H1 (cell line): ENCODE measurements at regions not wholly inside any gene's neighbourhood (a gene's known extent, or its start where the extent isn't known, plus 50 kb on each side); places are given as distances from the start of the nearest gene placed in this dataset.

Source experiments
- CTCF ChIA-PET: fragments of 300-600 bp; sonication (Branson Sonifier 250); formaldehyde crosslinking; loops from one replicate; lab custom pipeline; 2021; ENCODE audit not compliant: partially characterized antibody; lab: Charles Lee
- POLR2A ChIA-PET: fragments of 300-600 bp; sonication (Branson Sonifier 250); formaldehyde crosslinking; loops from one replicate; lab custom pipeline; 2021; ENCODE audit warnings: inconsistent platforms; ENCODE audit not compliant: partially characterized antibody; lab: Charles Lee
- DNase-seq, 2 experiments: peaks; one replicate each; pipeline versions ENCODE4 v3.0.0 to v3.0.0-alpha.2; 2010 to 2022; ENCODE audit warnings: low spot score in 2 of 2, low read depth in 1 of 2, mixed read lengths in 1 of 2
- FAIRE-seq: peaks from 2 replicates; lab custom pipeline; 2011; peaks lifted over from hg19 to GRCh38; lab: Jason Lieb, UNC
- H2AFZ ChIP-seq: 2 replicates; pipeline ENCODE4 v1.8.1; 2012; ENCODE audit warnings: low read length, inconsistent platforms
- H2AK5ac ChIP-seq: 2 replicates; pipeline ENCODE4 v1.6.1; 2013; ENCODE audit warnings: low read depth, low read length
- H2BK120ac ChIP-seq: replicated peaks from 2 replicates; pipeline ENCODE3; 2013; ENCODE audit warnings: low read depth, low read length, inconsistent platforms
- H2BK12ac ChIP-seq: 2 replicates; pipeline ENCODE4 v1.6.1; 2013; ENCODE audit warnings: low read depth, low read length
- H2BK15ac ChIP-seq: 2 replicates; pipeline ENCODE4 v1.6.1; 2013; ENCODE audit warnings: low read length
- H2BK20ac ChIP-seq: 2 replicates; pipeline ENCODE4 v1.6.1; 2013; ENCODE audit warnings: low read length
- H2BK5ac ChIP-seq: 2 replicates; pipeline ENCODE4 v1.6.1; 2013; ENCODE audit warnings: low read depth, low read length
- H3K14ac ChIP-seq: 2 replicates; pipeline ENCODE4 v1.6.1; 2013; ENCODE audit warnings: inconsistent platforms; ENCODE audit not compliant: insufficient read length
- H3K18ac ChIP-seq: 2 replicates; pipeline ENCODE4 v1.6.1; 2013; ENCODE audit warnings: low read length; ENCODE audit errors: extremely low read depth
- H3K23ac ChIP-seq: 2 replicates; pipeline ENCODE4 v1.6.1; 2013; ENCODE audit warnings: inconsistent platforms; ENCODE audit not compliant: insufficient read length
- H3K23me2 ChIP-seq: 2 replicates; pipeline ENCODE4 v1.6.1; 2013; ENCODE audit warnings: low read depth, low read length
- H3K27ac ChIP-seq: 2 replicates; pipeline ENCODE4 v1.6.1; 2011; ENCODE audit warnings: low read depth, low read length, inconsistent platforms
- H3K27me3 ChIP-seq, 4 experiments: replicated peaks in 1 of 4; 1 replicate in 1 of 4; 2 replicates in 3 of 4; pipeline versions ENCODE4 v1.6.1 to v1.8.1; 2011 to 2013; ENCODE audit warnings: low read length in 3 of 4, mild to moderate bottlenecking in 3 of 4, inconsistent platforms in 2 of 4, mixed read lengths in 2 of 4, moderate library complexity in 1 of 4; ENCODE audit not compliant: control insufficient read depth in 3 of 4, insufficient read depth in 3 of 4; ENCODE audit errors: extremely low read depth in 1 of 4
- H3K36me3 ChIP-seq, 4 experiments: 2 replicates each; pipeline versions ENCODE4 v1.6.1 to v1.8.1; 2011 to 2013; ENCODE audit warnings: mild to moderate bottlenecking in 4 of 4, low read length in 3 of 4, moderate library complexity in 2 of 4, control low read depth in 1 of 4, inconsistent platforms in 1 of 4; ENCODE audit not compliant: insufficient read depth in 4 of 4, control insufficient read depth in 2 of 4
- H3K4ac ChIP-seq: replicated peaks from 2 replicates; pipeline ENCODE3; 2013; ENCODE audit warnings: low read length, low read depth, mixed read lengths, inconsistent platforms; ENCODE audit not compliant: insufficient read length
- H3K4me1 ChIP-seq, 4 experiments: replicated peaks in 1 of 4; 1 replicate in 1 of 4; 2 replicates in 3 of 4; pipeline versions ENCODE4 v1.6.1 to v1.8.1; 2011 to 2013; ENCODE audit warnings: low read length in 3 of 4, inconsistent platforms in 2 of 4, mixed read lengths in 1 of 4; ENCODE audit not compliant: insufficient read depth in 4 of 4, control insufficient read depth in 3 of 4
- H3K4me2 ChIP-seq, 2 experiments: 2 replicates each; pipeline versions ENCODE4 v1.6.1 to v1.8.1; 2011 to 2013; ENCODE audit warnings: low read depth in 2 of 2, low read length in 2 of 2, control low read depth in 1 of 2, inconsistent platforms in 1 of 2, mild to moderate bottlenecking in 1 of 2; ENCODE audit not compliant: insufficient read depth in 1 of 2
- H3K4me3 ChIP-seq, 4 experiments: fragments of 200-600, 300-600 bp in 1 of 4; sonication (generic), shearing (Covaris generic), sonication (Bioruptor Twin) in 1 of 4; 2 replicates each; pipeline versions ENCODE4 v1.5.1 to v1.8.1; 2011 to 2016; ENCODE audit warnings: low read length in 4 of 4, low read depth in 3 of 4, control low read depth in 2 of 4, inconsistent platforms in 2 of 4, mild to moderate bottlenecking in 2 of 4, mixed read lengths in 1 of 4, moderate library complexity in 1 of 4; ENCODE audit not compliant: insufficient read depth in 2 of 4; ENCODE audit errors: extremely low read depth in 1 of 4
- H3K56ac ChIP-seq: replicated peaks from 2 replicates; pipeline ENCODE3; 2013; ENCODE audit warnings: low read depth, mild to moderate bottlenecking, mixed read lengths, low read length, inconsistent platforms; ENCODE audit not compliant: insufficient read length
- H3K79me1 ChIP-seq: 2 replicates; pipeline ENCODE4 v1.6.1; 2013; ENCODE audit warnings: low read depth, low read length, control low read depth
- H3K79me2 ChIP-seq, 2 experiments: 2 replicates each; pipeline versions ENCODE4 v1.6.1 to v1.8.1; 2012 to 2013; ENCODE audit warnings: low read length in 2 of 2, mild to moderate bottlenecking in 2 of 2, inconsistent platforms in 1 of 2; ENCODE audit not compliant: insufficient read depth in 2 of 2, control insufficient read depth in 1 of 2
- H3K9ac ChIP-seq, 4 experiments: replicated peaks in 1 of 4; 1 replicate in 1 of 4; 2 replicates in 3 of 4; pipeline versions ENCODE4 v1.6.1 to v1.8.1; 2011 to 2013; ENCODE audit warnings: low read depth in 3 of 4, low read length in 3 of 4, control low read depth in 2 of 4, mild to moderate bottlenecking in 2 of 4, moderate library complexity in 2 of 4, inconsistent platforms in 1 of 4; ENCODE audit errors: extremely low read depth in 1 of 4
- H3K9me3 ChIP-seq, 2 experiments: 2 replicates each; pipeline versions ENCODE4 v1.6.1 to v1.8.1; 2012 to 2013; ENCODE audit warnings: mild to moderate bottlenecking in 2 of 2, moderate library complexity in 2 of 2, control low read depth in 1 of 2, inconsistent platforms in 1 of 2, low read depth in 1 of 2, low read length in 1 of 2, mixed read lengths in 1 of 2; ENCODE audit not compliant: insufficient read depth in 2 of 2
- H4K20me1 ChIP-seq, 2 experiments: replicated peaks in 1 of 2; 2 replicates each; pipeline versions ENCODE3 to v1.8.1; 2011 to 2013; ENCODE audit warnings: inconsistent platforms in 2 of 2, low read length in 2 of 2, mild to moderate bottlenecking in 1 of 2; ENCODE audit not compliant: insufficient read depth in 2 of 2, control insufficient read depth in 1 of 2
- H4K5ac ChIP-seq: 2 replicates; pipeline ENCODE4 v1.6.1; 2013; ENCODE audit warnings: low read length, low read depth, mixed read lengths, inconsistent platforms; ENCODE audit not compliant: insufficient read length
- H4K8ac ChIP-seq: 2 replicates; pipeline ENCODE4 v1.8.0; 2013; ENCODE audit warnings: mild to moderate bottlenecking, moderate library complexity, low read length, inconsistent platforms; ENCODE audit not compliant: insufficient read depth; ENCODE audit errors: extremely low read depth
- H4K91ac ChIP-seq: replicated peaks from 2 replicates; pipeline ENCODE3; 2013; ENCODE audit warnings: low read length, mixed read lengths, inconsistent platforms; ENCODE audit not compliant: insufficient read length
- CEBPB ChIP-seq: IDR thresholded peaks from 2 replicates; pipeline ENCODE4 v1.6.1; 2012; ENCODE audit warnings: low read depth, low read length
- CTCF ChIP-seq, 3 experiments: IDR thresholded peaks; 1 replicate in 2 of 3; 2 replicates in 1 of 3; pipeline versions ENCODE4 v1.5.1 to v1.6.1; 2011; ENCODE audit warnings: low read length in 3 of 3, mild to moderate bottlenecking in 3 of 3, inconsistent platforms in 2 of 3, low read depth in 1 of 3, moderate library complexity in 1 of 3; ENCODE audit not compliant: insufficient read depth in 1 of 3; ENCODE audit errors: control extremely low read depth in 1 of 3
- FOSL1 ChIP-seq: IDR thresholded peaks from 2 replicates; pipeline ENCODE4 v1.6.1; 2011; ENCODE audit warnings: mild to moderate bottlenecking, low read depth, low read length, moderate library complexity; ENCODE audit not compliant: insufficient read depth
- NRF1 ChIP-seq: IDR thresholded peaks from 2 replicates; pipeline ENCODE4 v1.6.1; 2011; ENCODE audit warnings: mild to moderate bottlenecking, low read depth, low read length, improper control_type of control experiment
- RAD21 ChIP-seq, 2 experiments: IDR thresholded peaks in 1 of 2; conservative IDR thresholded peaks in 1 of 2; 2 replicates each; pipeline ENCODE4 v1.6.1; 2011; ENCODE audit warnings: low read depth in 2 of 2, low read length in 2 of 2, improper control_type of control experiment in 1 of 2, inconsistent platforms in 1 of 2, mild to moderate bottlenecking in 1 of 2, moderate library complexity in 1 of 2
- RFX5 ChIP-seq: IDR thresholded peaks from 2 replicates; pipeline ENCODE4 v1.6.1; 2011; ENCODE audit warnings: low read depth, low read length, improper control_type of control experiment, borderline replicate concordance
- RXRA ChIP-seq: IDR thresholded peaks from 2 replicates; pipeline ENCODE4 v1.6.1; 2011; ENCODE audit warnings: low read depth, mild to moderate bottlenecking, low read length, moderate library complexity; ENCODE audit not compliant: insufficient read depth
- SIN3A ChIP-seq, 2 experiments: IDR thresholded peaks in 1 of 2; conservative IDR thresholded peaks in 1 of 2; 2 replicates each; pipeline ENCODE4 v1.6.1; 2011 to 2012; ENCODE audit warnings: low read length in 2 of 2, improper control_type of control experiment in 1 of 2, low read depth in 1 of 2, mild to moderate bottlenecking in 1 of 2
- SIX5 ChIP-seq: IDR thresholded peaks from 2 replicates; pipeline ENCODE4 v1.6.1; 2011; ENCODE audit warnings: mild to moderate bottlenecking, low read depth, low read length
- SP2 ChIP-seq: IDR thresholded peaks from 2 replicates; pipeline ENCODE4 v1.6.1; 2012; ENCODE audit warnings: mild to moderate bottlenecking, low read length, inconsistent platforms
- SUZ12 ChIP-seq: fragments of 200-600 bp; sonication (generic); IDR thresholded peaks from 2 replicates; pipeline ENCODE4 v1.6.1; 2012; ENCODE audit warnings: mild to moderate bottlenecking, inconsistent platforms, low read length, moderate library complexity, mixed read lengths
- YY1 ChIP-seq: IDR thresholded peaks from 2 replicates; pipeline ENCODE4 v1.6.1; 2011; ENCODE audit warnings: low read depth, mild to moderate bottlenecking, low read length
- WGBS, 2 experiments: shearing (Covaris generic) in 1 of 2; methylation state at CpG; one replicate each; pipeline versions ENCODE4 v1.1.6 to v1.1.7; 2013 to 2015; ENCODE audit warnings: low lambda C conversion rate in 2 of 2, mixed read lengths in 2 of 2, inconsistent platforms in 1 of 2, low coverage in 1 of 2, missing lambda C conversion rate in 1 of 2; ENCODE audit not compliant: insufficient replicate concordance in 2 of 2, insufficient coverage in 1 of 2, insufficient read length in 1 of 2; ENCODE audit errors: extremely low coverage in 1 of 2, missing lambda C conversion rate in 1 of 2; 5-methylcytosine and 5-hydroxymethylcytosine counted together

DNA sequence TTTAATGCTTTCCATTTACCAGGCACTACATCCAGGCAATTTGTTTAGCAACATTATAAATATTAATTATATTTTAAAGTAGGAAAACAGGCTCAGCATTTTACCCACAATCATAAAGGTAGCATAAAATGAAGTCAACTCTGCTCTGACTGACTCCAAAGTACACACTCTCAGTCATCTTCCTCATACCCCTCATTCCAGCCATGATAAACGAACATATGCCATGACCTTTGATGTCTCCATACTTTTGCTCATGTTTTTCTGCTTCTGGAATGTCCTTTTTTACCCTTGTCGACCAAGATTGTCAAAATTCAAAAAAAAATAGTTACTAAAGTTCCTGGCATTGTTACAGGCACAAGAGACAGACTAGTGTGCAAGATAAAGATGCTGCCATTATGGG is 77.7 kb upstream of the SOX6 start:
- H3K27ac ChIP-seq: no peak overlapping the region
- no peaks in the 10 kb centered on the region for H3K36me3 ChIP-seq
- H3K27me3 ChIP-seq: no peaks in the 10 kb centered on the region
- H2BK120ac ChIP-seq: no peak overlapping the region
- H2AFZ ChIP-seq: no peak overlapping the region
- no peaks in the 10 kb centered on the region for H3K9me3 ChIP-seq
- no peaks in the 10 kb centered on the region for H4K20me1 ChIP-seq
- no peak overlapping the region for H2BK12ac ChIP-seq
- no peaks in the 10 kb centered on the region for H3K79me1 ChIP-seq
- no peak overlapping the region for H3K14ac ChIP-seq
- H3K23me2 ChIP-seq: no peaks in the 10 kb centered on the region
- H3K4me1 ChIP-seq: no peaks in the 10 kb centered on the region
- no peak overlapping the region for H3K56ac ChIP-seq
- no peak overlapping the region for H2BK5ac ChIP-seq
- H2BK15ac ChIP-seq: no peak overlapping the region
- no peak overlapping the region for H3K4me3 ChIP-seq
- no peak overlapping the region for H3K9ac ChIP-seq
- no peak overlapping the region for H4K8ac ChIP-seq
- H3K18ac ChIP-seq: no peak overlapping the region
- no peak overlapping the region for H4K91ac ChIP-seq
- H2BK20ac ChIP-seq: no peak overlapping the region
- DNase-seq (no peak), FAIRE-seq (no peak)
- CTCF ChIA-PET: no interaction called here
- no peak overlapping the region for H3K4me2 ChIP-seq
- no peak overlapping the region for H3K23ac ChIP-seq
- H2AK5ac ChIP-seq: no peak overlapping the region
- no peaks in the 10 kb centered on the region for H3K79me2 ChIP-seq
- H3K4ac ChIP-seq: no peak overlapping the region
- POLR2A ChIA-PET: no interaction called here
- H4K5ac ChIP-seq: no peak overlapping the region
- 63% methylated on average over 2 of the region's 2 CpGs; no CpG with 5 or more reads in 1 of the 2 experiments for WGBS, 2 experiments
- TF ChIP-seq YY1 (no peak), RAD21 (IDR thresholded peaks at IDR 0.05 in 1 of 2, conservative IDR thresholded peaks at IDR 0.05 in 1 of 2; ENCODE audit: low read depth in 2 of 2, low read length in 2 of 2) (no peak), RXRA (no peak), SP2 (no peak), FOSL1 (no peak), SIX5 (no peak), SUZ12 (no peak), NRF1 (no peak), SIN3A (conservative IDR thresholded peaks at IDR 0.05 in 1 of 2, IDR thresholded peaks at IDR 0.05 in 1 of 2; ENCODE audit: low read depth in 1 of 2, low read length in 2 of 2) (no peak), CEBPB (no peak), CTCF (IDR thresholded peaks at IDR 0.05; ENCODE audit: control extremely low read depth in 1 of 3, insufficient read depth in 1 of 3, low read depth in 1 of 3, low read length in 3 of 3) (no peak), RFX5 (no peak)
